NCI-H2107 treated with DMSO at 0.1 percent for 48 hours (cell line): ENCODE measurements at regions not wholly inside any gene's neighbourhood (a gene's known extent, or its start where the extent isn't known, plus 50 kb on each side); places are given as distances from the start of the nearest gene placed in this dataset.

Experiments used
- DNase-seq: peaks from one replicate; lab custom pipeline; 2025; ENCODE audit not compliant: unreplicated experiment; lab: John Stamatoyannopoulos, UW

- DNase-seq = no peak
These were observed 285.0 kb upstream of the TPM1 start for GRCh38 chr15:62757535-62757934.

- no peak for DNase-seq
These were observed 284.2 kb upstream of the TPM1 start for GRCh38 chr15:62758126-62758951.

- no peak for DNase-seq
These were observed 283.6 kb upstream of the TPM1 start for GRCh38 chr15:62758952-62759349.

- no peak for DNase-seq
These were observed 282.0 kb upstream of the TPM1 start for GRCh38 chr15:62760538-62760937.

GRCh38 chr15:62765916-62766315 is 276.6 kb upstream of the TPM1 start:
- no peak for DNase-seq

GRCh38 chr15:62766599-62766998 is 275.9 kb upstream of the TPM1 start:
- DNase-seq = no peak

- DNase-seq = no peak
These were observed 272.9 kb upstream of the TPM1 start for GRCh38 chr15:62769604-62770003.

- DNase-seq = no peak
These were observed 272.4 kb upstream of the TPM1 start for GRCh38 chr15:62770111-62770660.

GRCh38 chr15:62770752-62771151 is 271.8 kb upstream of the TPM1 start:
- no peak for DNase-seq

GRCh38 chr15:62771234-62771633 is 271.3 kb upstream of the TPM1 start:
- DNase-seq = no peak

GRCh38 chr15:62773369-62774165 is 269.0 kb upstream of the TPM1 start:
- no peak for DNase-seq

- no peak for DNase-seq
These were observed 266.6 kb upstream of the TPM1 start for GRCh38 chr15:62775932-62776331.

- no peak for DNase-seq
These were observed 264.9 kb upstream of the TPM1 start for GRCh38 chr15:62777671-62778070.

GRCh38 chr15:62779036-62779770 is 263.3 kb upstream of the TPM1 start:
- no peak for DNase-seq

- no peak for DNase-seq
These were observed 262.6 kb upstream of the TPM1 start for GRCh38 chr15:62779899-62780298.

- DNase-seq = no peak
These were observed 261.5 kb upstream of the TPM1 start for GRCh38 chr15:62781081-62781497.

GRCh38 chr15:62782071-62782841 is 260.3 kb upstream of the TPM1 start:
- DNase-seq = peak; percentile 15

- DNase-seq = no peak
These were observed 259.7 kb upstream of the TPM1 start for GRCh38 chr15:62782896-62783295.

- no peak for DNase-seq
These were observed 259.1 kb upstream of the TPM1 start for GRCh38 chr15:62783303-62783957.
